WTC11 (cell line): ENCODE measurements at regions not wholly inside any gene's neighbourhood (a gene's known extent, or its start where the extent isn't known, plus 50 kb on each side); places are given as distances from the start of the nearest gene placed in this dataset.

ENCODE experiments used
- ATAC-seq: fragments of 200-7000 bp; cut with Tn5 transposase; 2 replicates; pipeline ENCODE4 v1.10.0; 2021; ENCODE audit warnings: mild to moderate bottlenecking, moderate library complexity
- CTCF ChIA-PET: fragments of 300-600 bp; sonication (Branson Sonifier 250); formaldehyde crosslinking; loops from one replicate; lab custom pipeline; 2021; ENCODE audit warnings: antibody characterized with exemption; lab: Charles Lee
- POLR2A ChIA-PET: fragments of 350-600 bp; sonication (Branson Sonifier 250); formaldehyde crosslinking; loops from one replicate; lab custom pipeline; 2021; ENCODE audit warnings: antibody characterized with exemption; lab: Charles Lee
- DNase-seq: peaks from one replicate; pipeline ENCODE4 v3.0.0; 2021; ENCODE audit warnings: low spot score
- H3K27ac Mint-ChIP-seq: 2 replicates; pipeline ENCODE4 v1.8.0; 2021; ENCODE audit warnings: mixed read lengths
- H3K27me3 Mint-ChIP-seq: 2 replicates; pipeline ENCODE4 v1.8.0; 2021; ENCODE audit warnings: low read depth, mild to moderate bottlenecking, moderate library complexity, mixed read lengths
- H3K36me3 Mint-ChIP-seq: 2 replicates; pipeline ENCODE4 v1.8.0; 2021; ENCODE audit warnings: mixed read lengths
- H3K4me1 Mint-ChIP-seq: 2 replicates; pipeline ENCODE4 v1.8.0; 2022; ENCODE audit warnings: mixed read lengths
- H3K4me3 Mint-ChIP-seq: 2 replicates; pipeline ENCODE4 v1.8.0; 2021; ENCODE audit warnings: mild to moderate bottlenecking, moderate library complexity, mixed read lengths
- H3K9me3 Mint-ChIP-seq: 2 replicates; pipeline ENCODE4 v1.8.0; 2021; ENCODE audit warnings: mixed read lengths
- AR ChIP-seq: fragments of 250-450 bp; sonication (Bioruptor Pico); IDR thresholded peaks from 2 replicates; pipeline ENCODE4 v1.9.0; 2021; ENCODE audit warnings: mild to moderate bottlenecking
- ARID4B ChIP-seq: sonication (generic); formaldehyde crosslinking; IDR thresholded peaks from 2 replicates; pipeline ENCODE4 v1.8.0; 2023; ENCODE audit warnings: missing genetic modification reagents, mild to moderate bottlenecking, borderline replicate concordance
- ATF6 ChIP-seq: sonication (generic); formaldehyde crosslinking; IDR thresholded peaks from 2 replicates; pipeline ENCODE4 v1.8.1; 2023; ENCODE audit warnings: mild to moderate bottlenecking, missing genetic modification reagents
- CTCF ChIP-seq: fragments of 200-600 bp; IDR thresholded peaks from 2 replicates; pipeline ENCODE4 v1.8.0; 2022; ENCODE audit warnings: antibody characterized with exemption
- E2F4 ChIP-seq: sonication (generic); formaldehyde crosslinking; IDR thresholded peaks from 2 replicates; pipeline ENCODE4 v1.8.1; 2022; ENCODE audit warnings: low read depth, mild to moderate bottlenecking, moderate library complexity, missing genetic modification reagents, borderline replicate concordance
- E2F5 ChIP-seq: sonication (generic); formaldehyde crosslinking; IDR thresholded peaks from 2 replicates; pipeline ENCODE4 v1.8.1; 2022; ENCODE audit warnings: mild to moderate bottlenecking, moderate library complexity, missing genetic modification reagents
- JUN ChIP-seq: sonication (generic); formaldehyde crosslinking; IDR thresholded peaks from 2 replicates; pipeline ENCODE4 v1.8.0; 2023; ENCODE audit warnings: mild to moderate bottlenecking, missing genetic modification reagents
- NR1H2 ChIP-seq: sonication (generic); formaldehyde crosslinking; IDR thresholded peaks from 2 replicates; pipeline ENCODE4 v1.9.0; 2021; ENCODE audit warnings: mild to moderate bottlenecking, moderate library complexity, missing genetic modification reagents
- PRDM15 ChIP-seq: sonication (generic); formaldehyde crosslinking; IDR thresholded peaks from 2 replicates; pipeline ENCODE4 v1.8.0; 2022; ENCODE audit warnings: missing genetic modification reagents
- SMAD3 ChIP-seq: sonication (generic); formaldehyde crosslinking; IDR thresholded peaks from 2 replicates; pipeline ENCODE4 v1.8.0; 2022; ENCODE audit warnings: missing genetic modification reagents, mild to moderate bottlenecking, borderline replicate concordance
- USF2 ChIP-seq: sonication (generic); formaldehyde crosslinking; IDR thresholded peaks from 2 replicates; pipeline ENCODE4 v1.8.1; 2023; ENCODE audit warnings: mild to moderate bottlenecking, missing genetic modification reagents, moderate library complexity
- ZNF263 ChIP-seq: sonication (generic); formaldehyde crosslinking; IDR thresholded peaks from 2 replicates; pipeline ENCODE4 v1.8.1; 2022; ENCODE audit warnings: low read depth, mild to moderate bottlenecking, moderate library complexity, missing genetic modification reagents
- ZNF671 ChIP-seq: fragments of 250-450 bp; sonication (Bioruptor Pico); IDR thresholded peaks from 2 replicates; pipeline ENCODE4 v1.8.0; 2021; ENCODE audit warnings: mild to moderate bottlenecking

- CTCF ChIA-PET: no interaction called here
- H3K36me3 Mint-ChIP-seq: peaks cover 16% of the 10 kb centered on the region
- no peak overlapping the region for H3K27ac Mint-ChIP-seq
- no peaks in the 10 kb centered on the region for H3K9me3 Mint-ChIP-seq
- H3K4me1 Mint-ChIP-seq: no peaks in the 10 kb centered on the region
- DNase-seq (no peak), ATAC-seq (no peak)
- no peak for TF ChIP-seq ATF6 (CRISPR knock-in tag)
- TF ChIP-seq CTCF: no peak
- no peak for TF ChIP-seq AR (CRISPR knock-in tag)
- no peak for TF ChIP-seq ZNF671 (CRISPR knock-in tag)
- H3K27me3 Mint-ChIP-seq: no peaks in the 10 kb centered on the region
- H3K4me3 Mint-ChIP-seq: no peak overlapping the region
- POLR2A ChIA-PET: no interaction called here
Observed at GRCh38 chr14:100982762-100983161, 79.2 kb upstream of the RTL1 start.

GRCh38 chr14:100983710-100984109 is 80.2 kb upstream of the RTL1 start:
- no peak for ATAC-seq
- ChIA-PET CTCF (no interaction called here), POLR2A (no interaction called here)
- Mint-ChIP-seq H3K9me3 (no peaks in the 10 kb centered on the region), H3K36me3 (peaks cover 20% of the 10 kb centered on the region), H3K27ac (no peak overlapping the region), H3K27me3 (no peaks in the 10 kb centered on the region), H3K4me1 (no peaks in the 10 kb centered on the region), H3K4me3 (no peak overlapping the region)
- no peak for DNase-seq
- no peak for TF ChIP-seq E2F5
- no peak for TF ChIP-seq NR1H2 (CRISPR knock-in tag)
- no peak for TF ChIP-seq JUN (CRISPR knock-in tag)
- TF ChIP-seq CTCF: no peak
- TF ChIP-seq ARID4B (CRISPR knock-in tag): no peak
- TF ChIP-seq USF2 (CRISPR knock-in tag): no peak
- no peak for TF ChIP-seq PRDM15
- TF ChIP-seq ZNF263 (CRISPR knock-in tag): no peak
- TF ChIP-seq E2F4 (CRISPR knock-in tag): no peak
- TF ChIP-seq SMAD3: no peak
